ENCODE measurements at regions not wholly inside any gene's neighbourhood (a gene's known extent, or its start where the extent isn't known, plus 50 kb on each side); places are given as distances from the start of the nearest gene placed in this dataset.

DNA sequence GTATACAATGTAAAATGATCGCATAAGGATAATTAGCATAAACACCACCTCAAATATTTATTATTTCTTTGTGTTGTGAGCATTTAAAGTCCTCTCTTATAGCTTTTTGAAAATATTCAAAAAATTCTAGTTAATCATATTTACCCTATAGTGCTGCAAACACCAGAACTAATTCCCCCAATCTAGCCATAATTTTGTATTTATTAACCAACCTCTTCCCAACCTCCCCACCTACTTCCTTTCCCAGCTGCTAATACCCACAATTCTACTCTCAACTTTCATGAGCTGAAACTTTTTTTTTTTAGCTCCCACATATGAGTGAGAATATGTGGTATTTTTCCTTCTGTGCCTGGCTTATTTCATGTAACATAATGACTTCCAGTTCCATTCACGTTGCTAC lies 317.8 kb upstream of the ATP10B start:
- no peaks in the 10 kb centered on the region for H3K9me3 ChIP-seq
- no peaks in the 10 kb centered on the region for H3K36me3 ChIP-seq
- intact Hi-C loops (cut with DNase I; ENCODE audit: low total_unique reads), result no loop called here
- no peak overlapping the region for H3K4me3 ChIP-seq
- TF ChIP-seq, protein P1, sequence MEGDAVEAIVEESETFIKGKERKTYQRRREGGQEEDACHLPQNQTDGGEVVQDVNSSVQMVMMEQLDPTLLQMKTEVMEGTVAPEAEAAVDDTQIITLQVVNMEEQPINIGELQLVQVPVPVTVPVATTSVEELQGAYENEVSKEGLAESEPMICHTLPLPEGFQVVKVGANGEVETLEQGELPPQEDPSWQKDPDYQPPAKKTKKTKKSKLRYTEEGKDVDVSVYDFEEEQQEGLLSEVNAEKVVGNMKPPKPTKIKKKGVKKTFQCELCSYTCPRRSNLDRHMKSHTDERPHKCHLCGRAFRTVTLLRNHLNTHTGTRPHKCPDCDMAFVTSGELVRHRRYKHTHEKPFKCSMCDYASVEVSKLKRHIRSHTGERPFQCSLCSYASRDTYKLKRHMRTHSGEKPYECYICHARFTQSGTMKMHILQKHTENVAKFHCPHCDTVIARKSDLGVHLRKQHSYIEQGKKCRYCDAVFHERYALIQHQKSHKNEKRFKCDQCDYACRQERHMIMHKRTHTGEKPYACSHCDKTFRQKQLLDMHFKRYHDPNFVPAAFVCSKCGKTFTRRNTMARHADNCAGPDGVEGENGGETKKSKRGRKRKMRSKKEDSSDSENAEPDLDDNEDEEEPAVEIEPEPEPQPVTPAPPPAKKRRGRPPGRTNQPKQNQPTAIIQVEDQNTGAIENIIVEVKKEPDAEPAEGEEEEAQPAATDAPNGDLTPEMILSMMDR (IDR thresholded peaks at IDR 0.05), result no peak
- DNase-seq, result no peak
- no peaks in the 10 kb centered on the region for H3K4me1 ChIP-seq
- H3K27me3 ChIP-seq, result no peaks in the 10 kb centered on the region
- no peak overlapping the region for H3K27ac ChIP-seq

DNA sequence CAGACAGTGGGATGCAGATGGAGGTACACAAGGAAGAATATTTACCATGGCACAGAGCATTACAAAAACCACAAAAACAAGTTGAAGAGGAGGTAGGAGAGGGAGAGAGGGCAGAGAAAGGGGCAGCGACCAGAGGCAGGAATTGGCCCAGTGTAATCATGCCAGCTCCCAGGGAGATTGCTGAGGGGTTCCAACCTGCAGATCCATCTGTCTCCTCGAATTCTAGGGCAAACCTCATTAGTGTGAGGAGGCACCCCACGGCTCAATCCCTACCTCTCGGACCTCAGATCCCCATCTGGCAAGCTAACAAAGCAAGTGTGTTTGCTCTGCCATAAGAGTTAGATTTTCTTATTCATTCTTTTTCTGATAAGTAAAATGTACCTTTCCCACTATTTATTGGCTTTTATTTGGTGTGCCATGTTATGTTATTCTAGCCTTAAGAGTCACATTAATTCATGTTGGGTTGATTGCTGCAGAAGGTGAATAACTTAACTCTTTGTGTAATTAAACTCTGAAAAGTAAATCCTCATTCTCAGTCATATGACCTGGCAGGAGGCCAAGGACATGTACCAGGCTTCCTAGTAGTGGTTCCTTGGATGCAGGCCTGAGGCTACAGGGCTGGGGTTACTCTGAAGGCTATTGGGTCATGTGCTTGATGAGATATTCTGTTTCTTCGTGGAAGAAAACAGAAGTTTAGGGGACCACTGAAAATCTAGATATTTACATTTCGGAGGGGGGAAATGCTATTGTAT lies 315.2 kb upstream of the ATP10B start:
- no peak overlapping the region for H3K4me3 ChIP-seq
- intact Hi-C loops (cut with DNase I; ENCODE audit: low total_unique reads), result no loop called here
- no peaks in the 10 kb centered on the region for H3K27me3 ChIP-seq
- no peaks in the 10 kb centered on the region for H3K4me1 ChIP-seq
- no peaks in the 10 kb centered on the region for H3K9me3 ChIP-seq
- no peak overlapping the region for H3K27ac ChIP-seq
- TF ChIP-seq, protein P1 (IDR thresholded peaks at IDR 0.05), result no peak
- H3K36me3 ChIP-seq, result no peaks in the 10 kb centered on the region
- no peak for DNase-seq

DNA sequence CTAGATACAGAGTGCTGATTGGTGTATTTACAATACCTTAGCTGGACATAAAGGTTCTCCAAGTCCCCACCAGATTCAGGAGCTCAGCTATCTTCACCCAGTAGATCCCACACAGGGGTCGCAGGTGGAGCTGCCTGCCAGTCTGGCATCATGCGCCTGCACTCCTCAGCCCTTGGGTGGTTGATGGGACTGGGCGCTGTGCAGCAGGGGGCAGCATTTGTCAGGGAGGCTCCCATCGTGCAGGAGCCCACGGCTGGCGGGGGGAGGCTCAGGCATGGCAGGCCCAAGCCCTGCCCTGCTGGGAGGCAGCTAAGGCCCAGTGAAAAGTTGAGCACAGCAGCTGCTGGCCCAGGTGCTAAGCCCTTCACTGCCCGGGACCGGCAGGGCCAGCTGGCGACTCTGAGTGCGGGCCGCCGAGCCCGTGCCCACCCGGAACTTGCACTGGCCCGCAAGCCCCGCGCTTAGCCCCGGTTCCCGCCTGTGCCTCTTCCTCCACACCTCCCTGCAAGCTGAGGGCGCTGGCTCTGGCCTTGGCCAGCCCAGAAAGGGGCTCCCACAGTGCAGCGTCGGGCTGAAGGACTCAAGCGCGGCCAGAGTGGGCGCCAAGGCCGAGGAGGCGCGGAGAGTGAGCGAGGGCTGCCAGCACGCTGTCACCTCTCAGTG lies 314.1 kb upstream of the ATP10B start:
- no peak overlapping the region for H3K27ac ChIP-seq
- H3K4me1 ChIP-seq, result no peaks in the 10 kb centered on the region
- H3K4me3 ChIP-seq, result no peak overlapping the region
- no peaks in the 10 kb centered on the region for H3K36me3 ChIP-seq
- H3K27me3 ChIP-seq, result no peaks in the 10 kb centered on the region
- no peaks in the 10 kb centered on the region for H3K9me3 ChIP-seq
- TF ChIP-seq, protein P1 (IDR thresholded peaks at IDR 0.05), result no peak
- intact Hi-C loops (cut with DNase I; ENCODE audit: low total_unique reads), result no loop called here
- DNase-seq, result no peak

DNA sequence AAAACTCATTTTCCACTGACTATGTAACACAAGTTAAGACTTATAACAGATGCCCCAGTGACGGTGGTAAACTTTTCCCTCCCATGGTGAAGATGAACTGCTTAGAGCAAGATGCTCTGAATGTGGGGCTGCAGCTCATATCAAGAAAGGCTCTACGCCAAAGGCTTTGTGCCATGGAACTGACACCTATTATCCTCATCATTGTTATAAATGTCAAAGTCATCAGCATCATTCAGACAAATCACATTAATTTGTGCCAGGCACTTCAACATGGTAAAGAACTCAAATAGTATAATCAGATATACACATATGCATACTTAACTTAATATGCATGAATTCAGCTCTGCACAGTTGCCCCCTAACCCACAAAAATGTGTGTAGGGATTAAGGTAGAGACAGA lies 305.9 kb upstream of the ATP10B start:
- Histone ChIP-seq H3K4me3 (no peak overlapping the region), H3K36me3 (no peaks in the 10 kb centered on the region), H3K4me1 (no peaks in the 10 kb centered on the region), H3K27me3 (no peaks in the 10 kb centered on the region), H3K9me3 (no peaks in the 10 kb centered on the region), H3K27ac (no peak overlapping the region)
- intact Hi-C loops (cut with DNase I; ENCODE audit: low total_unique reads), result no loop called here
- no peak for DNase-seq
- TF ChIP-seq, protein P1 (IDR thresholded peaks at IDR 0.05), result no peak

DNA sequence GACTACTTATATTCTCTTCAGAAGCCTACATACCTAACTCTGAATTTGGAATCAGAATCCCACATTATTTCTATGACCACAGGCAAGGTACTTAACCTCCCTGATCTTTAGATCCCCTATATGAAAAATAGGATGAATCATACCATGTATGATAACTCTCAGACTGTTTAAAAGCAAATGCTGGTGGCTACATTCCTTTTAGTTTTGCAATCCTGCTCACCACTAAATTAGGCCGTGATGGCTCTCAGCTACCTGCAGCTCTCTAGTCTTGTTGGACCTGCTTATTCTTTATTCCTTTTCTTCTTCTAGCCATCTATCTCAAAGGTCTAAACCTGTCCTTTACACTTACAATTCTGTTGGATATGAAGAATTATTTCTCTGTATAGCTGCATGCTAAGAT lies 303.4 kb upstream of the ATP10B start:
- Histone ChIP-seq H3K36me3 (no peaks in the 10 kb centered on the region), H3K4me1 (no peaks in the 10 kb centered on the region), H3K9me3 (no peaks in the 10 kb centered on the region), H3K27me3 (no peaks in the 10 kb centered on the region), H3K27ac (no peak overlapping the region), H3K4me3 (no peak overlapping the region)
- TF ChIP-seq, protein P1 (IDR thresholded peaks at IDR 0.05), result no peak
- DNase-seq, result no peak
- intact Hi-C loops (cut with DNase I; ENCODE audit: low total_unique reads), result no loop called here

All from tibial artery (tissue), 4 donors.